K562 (cell line): ENCODE measurements at regions not wholly inside any gene's neighbourhood (a gene's known extent, or its start where the extent isn't known, plus 50 kb on each side); places are given as distances from the start of the nearest gene placed in this dataset.

Experiments
- ATAC-seq: fragments of 200-7000 bp; cut with Tn5 transposase; 3 replicates; pipeline ENCODE4 v1.9.1; 2020; ENCODE audit warnings: moderate library complexity
- BruUV-seq: library from RNA; stranded (reverse); fragments of 400-500 nt; replicated peaks from 2 replicates; lab custom pipeline; 2021; lab: Mats Ljungman, UMichigan
- CTCF ChIA-PET: fragments of 300-600 bp; formaldehyde crosslinking; extraction: SDS; loops from one replicate; lab custom pipeline; 2021; ENCODE audit warnings: low intra/inter-chr PET ratio; lab: Yijun Ruan, JAX
- POLR2A ChIA-PET: fragments of 300-600, 350-650 bp; sonication (Branson Sonifier 250); formaldehyde crosslinking; extraction: SDS; loops from one replicate; lab custom pipeline; 2021; ENCODE audit warnings: antibody characterized with exemption, inconsistent platforms; lab: Yijun Ruan, JAX
- DNase-seq, 4 experiments: peaks; one replicate each; pipeline versions ENCODE4 v3.0.0 to v3.0.0-alpha.2; 2011 to 2018; ENCODE audit warnings: low spot score in 3 of 4, mixed read lengths in 3 of 4; ENCODE audit errors: extremely low read depth in 1 of 4
- FAIRE-seq: peaks from 2 replicates; lab custom pipeline; 2011; peaks lifted over from hg19 to GRCh38; lab: Jason Lieb, UNC
- H2AFZ ChIP-seq: 2 replicates; pipeline ENCODE4 v1.6.0; 2011; ENCODE audit warnings: low read depth, low read length, control low read depth, inconsistent platforms
- H3K27ac ChIP-seq: fragments of 200-600 bp; 3 replicates; pipeline ENCODE4 v1.8.0; 2011; ENCODE audit warnings: low read depth, mild to moderate bottlenecking, control low read depth, inconsistent platforms, low read length, moderate library complexity, mixed read lengths; ENCODE audit errors: extremely low read depth
- H3K27me3 ChIP-seq, 2 experiments: fragments of 300-600 bp in 1 of 2; 2 replicates in 1 of 2; 3 replicates in 1 of 2; pipeline versions ENCODE4 v1.6.0 to v1.8.0; 2011; ENCODE audit warnings: inconsistent platforms in 2 of 2, low read length in 2 of 2, mild to moderate bottlenecking in 1 of 2, mixed read lengths in 1 of 2, moderate library complexity in 1 of 2; ENCODE audit not compliant: control insufficient read depth in 2 of 2, insufficient read depth in 2 of 2
- H3K36me3 ChIP-seq: fragments of 300-600 bp; 3 replicates; pipeline ENCODE4 v1.8.0; 2011; ENCODE audit warnings: mild to moderate bottlenecking, low read length, inconsistent platforms; ENCODE audit not compliant: control insufficient read depth, insufficient read depth
- H3K4me1 ChIP-seq, 2 experiments: fragments of 200-600 bp in 1 of 2; replicated peaks in 1 of 2; 2 replicates in 1 of 2; 3 replicates in 1 of 2; pipeline versions ENCODE4 v1.5.1 to v1.8.0; 2011; ENCODE audit warnings: inconsistent platforms in 2 of 2, low read length in 2 of 2, mild to moderate bottlenecking in 1 of 2, mixed read lengths in 1 of 2, moderate library complexity in 1 of 2; ENCODE audit not compliant: control insufficient read depth in 2 of 2, insufficient read depth in 2 of 2
- H3K4me2 ChIP-seq: 2 replicates; pipeline ENCODE4 v1.6.1; 2011; ENCODE audit warnings: low read length, control low read depth, inconsistent platforms, mixed read lengths; ENCODE audit not compliant: insufficient read depth
- H3K4me3 ChIP-seq: fragments of 200-600 bp; sonication (generic), shearing (Covaris generic); 2 replicates; pipeline ENCODE4 v1.5.1; 2016; ENCODE audit warnings: control low read depth, inconsistent platforms
- H3K79me2 ChIP-seq: fragments of 200-600 bp; 3 replicates; pipeline ENCODE4 v1.8.0; 2011; ENCODE audit warnings: low read length, inconsistent platforms; ENCODE audit not compliant: control insufficient read depth, insufficient read depth
- H3K9ac ChIP-seq, 2 experiments: 2 replicates each; pipeline versions ENCODE4 v1.6.0 to v1.6.1; 2011; ENCODE audit warnings: low read depth in 2 of 2, low read length in 2 of 2, control low read depth in 1 of 2, inconsistent platforms in 1 of 2, mild to moderate bottlenecking in 1 of 2, mixed read lengths in 1 of 2; ENCODE audit not compliant: insufficient read depth in 1 of 2
- H3K9me1 ChIP-seq: one replicate; pipeline ENCODE4 v1.6.0; 2011; ENCODE audit warnings: inconsistent platforms, mild to moderate bottlenecking, low read length, moderate library complexity; ENCODE audit not compliant: control insufficient read depth, insufficient read depth
- H3K9me3 ChIP-seq: replicated peaks from 2 replicates; pipeline ENCODE4 v1.5.1; 2011; ENCODE audit warnings: low read depth, low read length, inconsistent platforms; ENCODE audit not compliant: control insufficient read depth, insufficient read depth
- H4K20me1 ChIP-seq: replicated peaks from 2 replicates; pipeline ENCODE4 v1.6.1; 2011; ENCODE audit warnings: low read length, inconsistent platforms, mixed read lengths; ENCODE audit not compliant: control insufficient read depth, insufficient read depth
- KDM2B ChIP-seq: fragments of 250-450 bp; sonication (Bioruptor Pico); IDR thresholded peaks from 2 replicates; pipeline ENCODE4 v1.8.0; 2021; ENCODE audit warnings: mild to moderate bottlenecking, moderate library complexity
- L3MBTL2 ChIP-seq: fragments of 450-650 bp; IDR thresholded peaks from 2 replicates; pipeline ENCODE4 v1.6.1; 2016; ENCODE audit warnings: mild to moderate bottlenecking, moderate library complexity
- PHF21A ChIP-seq: fragments of 450-650 bp; IDR thresholded peaks from 2 replicates; pipeline ENCODE4 v1.6.1; 2017; ENCODE audit warnings: low read depth, borderline replicate concordance
- RBM25 ChIP-seq: fragments of 200-400 bp; formaldehyde crosslinking; IDR thresholded peaks from 2 replicates; pipeline ENCODE4 v1.6.1; 2018; ENCODE audit warnings: low read length, low read depth, moderate library complexity; ENCODE audit not compliant: severe bottlenecking
- RCOR1 ChIP-seq, 2 experiments: IDR thresholded peaks; 2 replicates each; pipeline ENCODE4 v1.6.1; 2012; ENCODE audit warnings: low read depth in 2 of 2, low read length in 2 of 2, borderline replicate concordance in 1 of 2, improper control_type of control experiment in 1 of 2
- SIX5 ChIP-seq, 2 experiments: IDR thresholded peaks; 2 replicates each; pipeline ENCODE4 v1.6.1; 2011; ENCODE audit warnings: low read length in 2 of 2, borderline replicate concordance in 1 of 2, low read depth in 1 of 2, mild to moderate bottlenecking in 1 of 2, moderate library complexity in 1 of 2; ENCODE audit not compliant: insufficient read depth in 1 of 2
- STAG1 ChIP-seq: sonication (generic); formaldehyde crosslinking; IDR thresholded peaks from 2 replicates; pipeline ENCODE4 v1.5.0; 2020; ENCODE audit warnings: missing genetic modification reagents, borderline replicate concordance
- ZFP1 ChIP-seq: fragments of 450-650 bp; formaldehyde crosslinking; IDR thresholded peaks from 2 replicates; pipeline ENCODE4 v1.4.0; 2020; ENCODE audit warnings: mild to moderate bottlenecking, mixed read lengths
- ZNF239 ChIP-seq: fragments of 250-450 bp; sonication (Bioruptor Pico); IDR thresholded peaks from 2 replicates; pipeline ENCODE4 v1.4.0; 2020; ENCODE audit warnings: mild to moderate bottlenecking
- ZNF24 ChIP-seq: fragments of 450-650 bp; IDR thresholded peaks from 2 replicates; pipeline ENCODE4 v1.6.1; 2016
- ZSCAN29 ChIP-seq: fragments of 450-650 bp; IDR thresholded peaks from 2 replicates; pipeline ENCODE4 v1.6.1; 2017
- WGBS: fragments of 100-300 bp; shearing (Covaris generic); methylation state at CpG from one replicate; pipeline ENCODE4 v1.1.6; 2016; ENCODE audit warnings: low coverage, mixed read lengths; ENCODE audit not compliant: insufficient coverage; ENCODE audit errors: missing lambda C conversion rate; 5-methylcytosine and 5-hydroxymethylcytosine counted together
- in situ Hi-C: fragments of 300-500 bp; cut with MboI; formaldehyde crosslinking; loops from 4 replicates; pipeline ENCODE4 v1.15.0; 2018; ENCODE audit warnings: inconsistent platforms, mixed read lengths
- intact Hi-C: fragments of 100-400 bp; cut with micrococcal nuclease; formaldehyde crosslinking; loops from 2 replicates; pipeline ENCODE4 v1.14.2; 2022
- TF ChIP-seq, protein P1 (sequence below): fragments of 450-650 bp; IDR thresholded peaks from 2 replicates; pipeline ENCODE4 v1.6.1; 2017; ENCODE audit warnings: antibody characterized with exemption
- TF ChIP-seq, protein P2 (sequence below): fragments of 450-650 bp; formaldehyde crosslinking; IDR thresholded peaks from 2 replicates; pipeline ENCODE4 v1.4.0; 2022; ENCODE audit warnings: missing genetic modification characterization

- TF ChIP-seq SIX5 (IDR thresholded peaks at IDR 0.05; ENCODE audit: borderline replicate concordance in 1 of 2, insufficient read depth in 1 of 2, low read depth in 1 of 2, low read length in 2 of 2), result no peak
- no peak for TF ChIP-seq RBM25
- TF ChIP-seq ZSCAN29, result no peak
- TF ChIP-seq PHF21A, result no peak
- TF ChIP-seq ZNF239 (CRISPR knock-in tag), result no peak
Measured at GRCh38 chr4:132245319-132245718, 903.8 kb upstream of the PCDH10 start (continued).

- Histone ChIP-seq H2AFZ (no peak overlapping the region), H3K9me3 (no peaks in the 10 kb centered on the region), H3K4me3 (no peak overlapping the region), H3K79me2 (no peaks in the 10 kb centered on the region), H3K36me3 (no peaks in the 10 kb centered on the region), H3K9me1 (no peaks in the 10 kb centered on the region), H3K4me1 (no peaks in the 10 kb centered on the region), H3K27ac (no peak overlapping the region), H3K4me2 (no peak overlapping the region), H3K9ac (no peak overlapping the region), H4K20me1 (no peaks in the 10 kb centered on the region), H3K27me3 (no peaks in the 10 kb centered on the region)
- intact Hi-C loops (no loop called here), in situ Hi-C loops (no loop called here)
- ChIA-PET CTCF (no interaction called here), POLR2A (interaction anchor here (0.6 kb wide), 1 partner anchor 334 kb away, joined by 3 read pairs; no protein-coding TSS in a partner anchor)
- no peak for TF ChIP-seq STAG1 (CRISPR knock-in tag)
- no TSS peak for BruUV-seq
- ATAC-seq, result no peak
- FAIRE-seq, result no peak
- no peak for DNase-seq
Measured at GRCh38 chr4:132264176-132264575, 884.9 kb upstream of the PCDH10 start.

- ChIA-PET POLR2A (no interaction called here), CTCF (no interaction called here)
- in situ Hi-C loops (no loop called here), intact Hi-C loops (no loop called here)
- Histone ChIP-seq H3K27me3 (no peaks in the 10 kb centered on the region), H3K9me1 (no peaks in the 10 kb centered on the region), H4K20me1 (no peaks in the 10 kb centered on the region), H3K9ac (no peak overlapping the region), H3K79me2 (no peaks in the 10 kb centered on the region), H3K4me2 (no peak overlapping the region), H3K27ac (no peak overlapping the region), H2AFZ (no peak overlapping the region), H3K4me3 (no peak overlapping the region), H3K9me3 (no peaks in the 10 kb centered on the region), H3K36me3 (no peaks in the 10 kb centered on the region), H3K4me1 (no peaks in the 10 kb centered on the region)
- BruUV-seq, result no TSS peak
- TF ChIP-seq L3MBTL2 (no peak), RCOR1 (IDR thresholded peaks at IDR 0.05; ENCODE audit: borderline replicate concordance in 1 of 2, low read depth in 2 of 2, low read length in 2 of 2) (no peak), KDM2B (CRISPR knock-in tag) (no peak), ZNF24 (no peak), ZFP1 (no peak)
- TF ChIP-seq, protein P1, sequence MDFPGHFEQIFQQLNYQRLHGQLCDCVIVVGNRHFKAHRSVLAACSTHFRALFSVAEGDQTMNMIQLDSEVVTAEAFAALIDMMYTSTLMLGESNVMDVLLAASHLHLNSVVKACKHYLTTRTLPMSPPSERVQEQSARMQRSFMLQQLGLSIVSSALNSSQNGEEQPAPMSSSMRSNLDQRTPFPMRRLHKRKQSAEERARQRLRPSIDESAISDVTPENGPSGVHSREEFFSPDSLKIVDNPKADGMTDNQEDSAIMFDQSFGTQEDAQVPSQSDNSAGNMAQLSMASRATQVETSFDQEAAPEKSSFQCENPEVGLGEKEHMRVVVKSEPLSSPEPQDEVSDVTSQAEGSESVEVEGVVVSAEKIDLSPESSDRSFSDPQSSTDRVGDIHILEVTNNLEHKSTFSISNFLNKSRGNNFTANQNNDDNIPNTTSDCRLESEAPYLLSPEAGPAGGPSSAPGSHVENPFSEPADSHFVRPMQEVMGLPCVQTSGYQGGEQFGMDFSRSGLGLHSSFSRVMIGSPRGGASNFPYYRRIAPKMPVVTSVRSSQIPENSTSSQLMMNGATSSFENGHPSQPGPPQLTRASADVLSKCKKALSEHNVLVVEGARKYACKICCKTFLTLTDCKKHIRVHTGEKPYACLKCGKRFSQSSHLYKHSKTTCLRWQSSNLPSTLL, result no peak
- TF ChIP-seq, protein P2, sequence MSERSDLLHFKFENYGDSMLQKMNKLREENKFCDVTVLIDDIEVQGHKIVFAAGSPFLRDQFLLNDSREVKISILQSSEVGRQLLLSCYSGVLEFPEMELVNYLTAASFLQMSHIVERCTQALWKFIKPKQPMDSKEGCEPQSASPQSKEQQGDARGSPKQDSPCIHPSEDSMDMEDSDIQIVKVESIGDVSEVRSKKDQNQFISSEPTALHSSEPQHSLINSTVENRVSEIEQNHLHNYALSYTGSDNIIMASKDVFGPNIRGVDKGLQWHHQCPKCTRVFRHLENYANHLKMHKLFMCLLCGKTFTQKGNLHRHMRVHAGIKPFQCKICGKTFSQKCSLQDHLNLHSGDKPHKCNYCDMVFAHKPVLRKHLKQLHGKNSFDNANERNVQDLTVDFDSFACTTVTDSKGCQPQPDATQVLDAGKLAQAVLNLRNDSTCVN, result no peak
- 0% methylated on average over 3 of the region's 3 CpGs for WGBS
- ATAC-seq (no peak), DNase-seq (no peak), FAIRE-seq (no peak)
Measured at GRCh38 chr4:132266374-132266773, 882.7 kb upstream of the PCDH10 start.
